GM23338 (cell line): ENCODE measurements at regions not wholly inside any gene's neighbourhood (a gene's known extent, or its start where the extent isn't known, plus 50 kb on each side); places are given as distances from the start of the nearest gene placed in this dataset.
A peak's percentile ranks its signal among the peaks of the same experiment; 100 is the strongest.
"Not testable (repeated sequence)": the region's sequence is repeated elsewhere in the genome, so short reads cannot be mapped to it uniquely, and the experiment has no call there.

Experiments
- ATAC-seq: fragments of 200-7000 bp; cut with Tn5 transposase; 3 replicates; pipeline ENCODE4 v1.9.1; 2020
- DNase-seq: peaks from one replicate; pipeline ENCODE4 v3.0.0-alpha.2; 2015; ENCODE audit warnings: low spot score
- H2AFZ ChIP-seq: fragments of 200-600 bp; sonication (generic); 2 replicates; pipeline ENCODE4 v1.8.0; 2016; ENCODE audit warnings: antibody characterized with exemption, mild to moderate bottlenecking, moderate library complexity
- H3F3A ChIP-seq: fragments of 200-600 bp; sonication (generic); replicated peaks from 2 replicates; pipeline ENCODE4 v1.8.0; 2017; ENCODE audit warnings: antibody characterized with exemption, mixed run types, low read depth
- H3K27ac ChIP-seq: fragments of 200-600 bp; sonication (generic); 2 replicates; pipeline ENCODE4 v1.6.1; 2016; ENCODE audit warnings: low read depth
- H3K27me3 ChIP-seq: fragments of 200-600 bp; sonication (generic); 2 replicates; pipeline ENCODE4 v1.8.0; 2016; ENCODE audit warnings: mild to moderate bottlenecking, mixed run types, moderate library complexity; ENCODE audit not compliant: insufficient read depth
- H3K36me3 ChIP-seq: fragments of 200-600 bp; sonication (generic); 2 replicates; pipeline ENCODE4 v1.8.0; 2016; ENCODE audit warnings: mild to moderate bottlenecking; ENCODE audit not compliant: insufficient read depth
- H3K4me1 ChIP-seq: fragments of 200-600 bp; sonication (generic); 2 replicates; pipeline ENCODE4 v1.8.0; 2016; ENCODE audit warnings: mild to moderate bottlenecking, moderate library complexity; ENCODE audit not compliant: insufficient read depth
- H3K4me2 ChIP-seq: fragments of 200-600 bp; sonication (generic); 2 replicates; pipeline ENCODE4 v1.7.1; 2017; ENCODE audit warnings: mixed run types
- H3K4me3 ChIP-seq: fragments of 200-600 bp; sonication (generic); 2 replicates; pipeline ENCODE4 v1.6.1; 2016; ENCODE audit warnings: mixed run types
- H3K79me2 ChIP-seq: fragments of 200-600 bp; sonication (generic); replicated peaks from 2 replicates; pipeline ENCODE4 v1.8.0; 2017; ENCODE audit warnings: mild to moderate bottlenecking; ENCODE audit not compliant: insufficient read depth
- H3K9me2 ChIP-seq: fragments of 200-600 bp; sonication (generic); 2 replicates; pipeline ENCODE4 v1.8.0; 2017; ENCODE audit not compliant: insufficient read depth
- H4K20me1 ChIP-seq: fragments of 200-600 bp; sonication (generic); replicated peaks from 2 replicates; pipeline ENCODE4 v1.8.0; 2017; ENCODE audit warnings: mild to moderate bottlenecking; ENCODE audit not compliant: insufficient read depth
- H3K27ac Mint-ChIP-seq: 2 replicates; pipeline ENCODE4 v1.8.0; 2020; ENCODE audit warnings: inconsistent platforms, mild to moderate bottlenecking, moderate library complexity, mixed read lengths
- H3K27me3 Mint-ChIP-seq: 3 replicates; pipeline ENCODE4 v1.8.0; 2022; ENCODE audit warnings: low read depth, mild to moderate bottlenecking, moderate library complexity, mixed read lengths, inconsistent platforms; ENCODE audit not compliant: insufficient read depth, poor library complexity
- H3K36me3 Mint-ChIP-seq: 3 replicates; pipeline ENCODE4 v1.8.0; 2021; ENCODE audit warnings: low read depth, mild to moderate bottlenecking, inconsistent platforms, moderate library complexity, mixed read lengths
- H3K4me1 Mint-ChIP-seq: 3 replicates; pipeline ENCODE4 v1.8.0; 2020; ENCODE audit warnings: mild to moderate bottlenecking, inconsistent platforms, mixed read lengths
- H3K4me3 Mint-ChIP-seq: 3 replicates; pipeline ENCODE4 v1.8.0; 2021; ENCODE audit warnings: moderate library complexity, mild to moderate bottlenecking, inconsistent platforms, mixed read lengths
- H3K9me3 Mint-ChIP-seq: 3 replicates; pipeline ENCODE4 v1.8.0; 2020; ENCODE audit warnings: moderate library complexity, mild to moderate bottlenecking, inconsistent platforms, mixed read lengths
- REST ChIP-seq: IDR thresholded peaks from one replicate; pipeline ENCODE4 v1.6.1; 2018; ENCODE audit warnings: antibody characterized with exemption; ENCODE audit not compliant: unreplicated experiment
- ZNF462 ChIP-seq: fragments of 250-450 bp; sonication (Bioruptor Pico); IDR thresholded peaks from 2 replicates; pipeline ENCODE4 v1.5.0; 2020; ENCODE audit warnings: mild to moderate bottlenecking, moderate library complexity

GRCh38 chr17:31621566-31621965 lies 230.1 kb downstream of the RAB11FIP4 start (continued):
- TF ChIP-seq REST (no peak), ZNF462 (CRISPR knock-in tag) (no peak)

GRCh38 chr17:31611053-31611452 lies 219.6 kb downstream of the RAB11FIP4 start:
- Histone ChIP-seq H3K4me1 (peaks cover 15% of the 10 kb centered on the region), H3K4me2 (peak overlapping the region; percentile 37), H3K9me2 (peaks cover 22% of the 10 kb centered on the region), H3K27ac (peak overlapping the region; percentile 40), H2AFZ (peak overlapping the region; percentile 8; the same call in 1 of the 2 replicates)
- Mint-ChIP-seq H3K27ac (peak overlapping the region; percentile 81; the same call in 1 of the 2 replicates), H3K4me1 (peaks cover 21% of the 10 kb centered on the region)
- not testable (repeated sequence) for ATAC-seq, H3K4me3 ChIP-seq, H3K27me3 Mint-ChIP-seq, DNase-seq, H3K4me3 Mint-ChIP-seq, H3K9me3 Mint-ChIP-seq, H4K20me1 ChIP-seq, H3K36me3 Mint-ChIP-seq, H3K27me3 ChIP-seq, H3K79me2 ChIP-seq, H3K36me3 ChIP-seq, H3F3A ChIP-seq
